Upper lobe of left lung (tissue), 4 donors: ENCODE measurements at regions not wholly inside any gene's neighbourhood (a gene's known extent, or its start where the extent isn't known, plus 50 kb on each side); places are given as distances from the start of the nearest gene placed in this dataset.
"Not testable (repeated sequence)": the region's sequence is repeated elsewhere in the genome, so short reads cannot be mapped to it uniquely, and the experiment has no call there.

ENCODE experiments used
- CTCF ChIP-seq, 6 experiments: fragments of 450-650 bp in 4 of 6; fragments of 200-600 bp in 2 of 6; sonication (generic) in 2 of 6; IDR thresholded peaks; one replicate each; pipeline ENCODE4 v1.5.1; 2016 to 2019; ENCODE audit warnings: antibody characterized with exemption in 6 of 6
- EP300 ChIP-seq, 4 donors: sonication (generic); formaldehyde crosslinking; IDR thresholded peaks; one replicate each; pipeline ENCODE4 v1.5.1; 2017; ENCODE audit warnings: antibody characterized with exemption in 4 of 4, control low read depth in 2 of 4
- POLR2A ChIP-seq, 4 donors: fragments of 450-650 bp; IDR thresholded peaks; one replicate each; pipeline ENCODE4 v1.5.1; 2016 to 2017; ENCODE audit warnings: antibody characterized with exemption in 4 of 4, mild to moderate bottlenecking in 2 of 4
- POLR2AphosphoS5 ChIP-seq, 2 donors: sonication (generic); formaldehyde crosslinking; IDR thresholded peaks; one replicate each; pipeline ENCODE4 v1.5.1; 2017; ENCODE audit warnings: antibody characterized with exemption in 2 of 2

- TF ChIP-seq POLR2A, CTCF, POLR2AphosphoS5, EP300 (IDR thresholded peaks at IDR 0.05): not testable (repeated sequence)
These were observed 87.4 kb upstream of the GOLGA6L22 start for GRCh38 chr15:22371246-22371834.
